Frontal cortex (tissue), 3 donors: ENCODE measurements at regions not wholly inside any gene's neighbourhood (a gene's known extent, or its start where the extent isn't known, plus 50 kb on each side); places are given as distances from the start of the nearest gene placed in this dataset.
"Not testable (repeated sequence)": the region's sequence is repeated elsewhere in the genome, so short reads cannot be mapped to it uniquely, and the experiment has no call there.

Source experiments
- DNase-seq, 2 donors: peaks; one replicate each; pipeline ENCODE4 v3.0.0; 2012; ENCODE audit warnings: low spot score in 2 of 2
- FAIRE-seq: peaks from 2 replicates; lab custom pipeline; 2012; peaks lifted over from hg19 to GRCh38; lab: Jason Lieb, UNC
- donor health status: control.
- donor health status: control.
- donor health status: control.

DNA sequence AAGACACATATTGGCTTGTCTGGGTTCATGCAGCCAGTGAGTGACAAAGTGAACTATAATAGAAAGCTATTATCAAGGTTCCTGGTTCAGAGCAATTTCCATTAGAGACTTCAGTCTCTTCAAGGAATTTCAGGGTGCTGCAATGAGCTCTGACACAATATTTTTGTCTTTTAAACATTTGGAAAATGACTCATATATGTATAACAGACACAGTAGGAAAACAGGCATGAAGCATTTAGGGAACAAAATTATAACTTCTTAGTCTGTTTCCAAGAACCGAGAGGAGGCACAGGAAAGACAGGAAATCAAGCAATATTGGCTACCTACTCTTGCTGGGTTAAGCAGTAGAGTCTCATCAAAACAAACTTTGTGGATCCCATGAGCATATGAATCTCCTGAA lies 170.4 kb downstream of the PTPRC start:
- no peak for DNase-seq
- no peak for FAIRE-seq

DNA sequence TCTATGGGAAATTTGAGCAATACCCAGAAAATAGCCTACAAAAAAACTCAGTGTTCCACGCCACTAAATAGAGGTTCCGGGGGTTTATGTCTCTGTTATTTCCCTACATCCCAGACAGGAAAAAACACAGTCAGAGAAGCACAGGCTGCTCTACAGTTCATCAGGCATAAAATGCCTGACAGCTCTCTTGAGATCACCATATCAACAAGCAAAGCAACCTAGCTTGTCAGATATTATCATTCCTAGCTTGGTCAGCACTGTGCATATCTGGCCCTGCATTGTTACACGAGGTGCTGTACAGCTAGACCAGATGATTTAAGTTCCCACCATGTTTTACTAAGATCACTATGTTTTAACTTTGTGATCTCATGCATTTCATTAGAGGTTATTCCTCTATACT lies 172.6 kb downstream of the PTPRC start:
- FAIRE-seq, result no peak
- DNase-seq, result no peak

DNA sequence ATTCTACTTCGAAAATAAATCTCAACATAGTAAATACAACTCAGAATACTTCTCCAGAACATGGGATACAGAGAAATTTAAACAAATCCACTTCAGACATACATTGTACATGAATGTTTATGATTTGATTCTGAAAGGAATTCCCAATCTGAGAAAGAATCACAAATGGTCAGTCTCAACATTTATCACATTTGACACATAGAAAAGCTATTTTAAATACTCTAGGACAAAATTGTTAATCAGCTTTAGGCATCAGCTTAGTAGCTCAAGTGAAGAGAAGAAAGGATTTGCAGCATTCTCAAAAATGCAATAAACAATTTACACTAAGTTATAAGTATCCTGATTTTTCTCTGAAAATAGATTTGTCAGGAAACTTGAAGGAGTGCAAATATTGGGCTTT lies 184.8 kb downstream of the PTPRC start:
- no peak for DNase-seq
- no peak for FAIRE-seq

DNA sequence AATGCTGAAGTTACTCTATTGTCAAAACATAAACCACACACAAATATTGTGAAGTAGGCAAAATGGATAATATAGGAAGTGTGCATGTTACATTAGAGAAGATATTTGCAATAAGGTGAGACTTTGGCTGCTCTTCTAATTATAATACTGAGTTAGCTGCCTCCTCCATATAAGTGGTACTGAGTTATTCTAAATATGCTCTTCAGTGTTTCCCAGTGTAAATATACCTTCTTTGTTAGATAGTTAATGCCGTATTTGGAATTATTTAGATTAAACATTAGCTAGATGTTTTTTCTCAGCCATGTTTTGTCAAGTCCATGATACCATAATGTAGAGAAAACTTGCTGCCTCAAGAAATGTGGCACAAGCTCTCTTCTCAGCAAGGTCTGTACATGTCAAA lies 186.4 kb downstream of the PTPRC start:
- no peak for FAIRE-seq
- no peak for DNase-seq

DNA sequence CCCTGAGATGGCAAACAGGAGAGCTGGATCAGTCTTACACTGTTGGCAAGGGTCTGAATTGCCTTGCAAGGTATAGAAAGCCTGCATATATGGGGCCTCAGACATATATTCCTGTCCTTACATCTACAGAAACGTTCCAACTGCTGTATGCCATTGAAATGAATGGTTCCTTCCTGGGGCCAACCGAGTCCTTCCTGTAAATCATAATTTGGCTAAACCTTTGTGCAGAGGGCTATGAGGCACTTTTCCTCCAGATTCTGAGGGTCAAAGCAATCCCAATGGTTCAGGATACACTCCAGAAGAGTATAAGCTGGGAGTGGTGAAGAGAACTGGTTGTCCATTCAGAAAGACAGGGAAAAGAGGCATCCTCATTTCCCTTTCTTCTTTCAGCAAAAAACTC lies 190.5 kb downstream of the PTPRC start:
- FAIRE-seq (no peak), DNase-seq (no peak)

DNA sequence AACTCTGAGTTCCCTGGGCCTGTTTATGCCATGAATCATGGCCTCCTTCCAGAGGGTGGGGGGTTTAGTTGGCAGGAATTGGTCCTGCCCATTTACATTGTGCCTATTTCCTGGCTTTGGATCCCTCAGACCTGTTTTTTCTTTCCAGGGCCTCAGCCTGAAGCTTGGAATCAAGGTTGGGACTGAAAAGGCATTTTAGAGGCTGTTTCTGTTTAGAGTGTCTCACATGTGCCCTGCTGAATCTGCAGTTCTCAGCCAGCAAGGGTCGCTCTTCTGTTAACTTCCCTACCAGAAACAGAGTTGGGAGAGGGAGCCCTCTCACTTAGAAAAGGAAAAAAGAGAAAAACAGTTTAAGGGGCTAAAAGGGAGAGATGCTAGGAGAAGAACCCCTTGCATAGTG lies 191.1 kb downstream of the PTPRC start:
- DNase-seq (no peak), FAIRE-seq (no peak)

DNA sequence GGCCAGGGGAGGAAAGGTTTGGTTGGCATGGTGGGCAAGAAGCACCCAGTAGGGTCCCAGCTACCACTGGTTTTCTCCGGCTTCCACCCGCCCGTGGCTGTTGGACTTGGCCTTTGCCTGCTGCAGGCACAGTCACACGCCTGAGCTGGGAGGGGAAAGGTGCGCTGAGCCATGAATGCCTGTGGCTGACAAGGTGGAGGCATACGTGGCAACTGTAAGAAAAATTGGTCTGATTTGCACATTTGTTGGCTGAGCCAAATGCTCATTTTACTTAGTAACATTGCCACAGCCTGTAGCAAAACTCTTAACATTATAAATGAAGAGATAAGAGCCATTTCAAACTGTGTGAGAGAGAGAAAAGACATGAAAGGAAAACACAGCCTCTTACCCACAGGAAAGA lies 191.6 kb downstream of the PTPRC start:
- DNase-seq (no peak), FAIRE-seq (no peak)

DNA sequence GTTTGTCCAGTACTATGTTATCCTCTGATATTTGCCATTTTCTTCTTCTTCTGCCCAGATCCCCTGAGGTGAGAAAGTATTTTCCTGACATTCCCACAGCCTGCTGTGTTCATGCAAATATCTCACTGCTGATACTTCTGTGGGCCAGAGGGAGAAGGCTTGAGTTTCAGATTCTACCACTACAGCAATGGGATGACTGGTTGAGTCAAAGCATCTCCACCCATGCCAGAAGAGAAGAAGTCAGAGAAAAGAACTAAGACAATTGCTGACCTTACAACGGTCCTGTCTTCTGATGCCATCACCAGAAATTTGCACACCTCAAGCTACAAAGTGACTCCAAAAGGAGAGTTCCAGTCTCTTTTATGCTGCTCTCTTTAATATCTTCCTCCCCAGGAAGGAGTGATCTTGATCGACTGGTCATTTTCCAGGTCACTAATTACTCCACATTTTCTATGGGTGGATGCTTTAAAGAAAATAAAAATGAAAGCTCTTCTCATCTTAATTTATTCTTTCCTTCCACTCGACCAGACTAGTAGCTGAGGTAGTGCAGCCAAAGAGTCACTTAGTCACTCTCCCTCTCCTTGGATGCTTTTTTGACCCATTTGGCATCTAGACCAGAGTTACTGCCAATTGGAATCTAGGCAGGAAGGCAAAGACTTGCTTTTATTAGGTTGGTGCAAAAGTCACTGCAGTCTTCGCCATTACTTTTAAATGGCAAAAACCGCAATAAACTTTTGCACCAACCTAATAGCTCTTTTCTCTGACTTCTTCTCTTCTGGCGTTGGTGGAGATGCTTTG lies 195.1 kb downstream of the PTPRC start:
- FAIRE-seq (no peak), DNase-seq (no peak)

DNA sequence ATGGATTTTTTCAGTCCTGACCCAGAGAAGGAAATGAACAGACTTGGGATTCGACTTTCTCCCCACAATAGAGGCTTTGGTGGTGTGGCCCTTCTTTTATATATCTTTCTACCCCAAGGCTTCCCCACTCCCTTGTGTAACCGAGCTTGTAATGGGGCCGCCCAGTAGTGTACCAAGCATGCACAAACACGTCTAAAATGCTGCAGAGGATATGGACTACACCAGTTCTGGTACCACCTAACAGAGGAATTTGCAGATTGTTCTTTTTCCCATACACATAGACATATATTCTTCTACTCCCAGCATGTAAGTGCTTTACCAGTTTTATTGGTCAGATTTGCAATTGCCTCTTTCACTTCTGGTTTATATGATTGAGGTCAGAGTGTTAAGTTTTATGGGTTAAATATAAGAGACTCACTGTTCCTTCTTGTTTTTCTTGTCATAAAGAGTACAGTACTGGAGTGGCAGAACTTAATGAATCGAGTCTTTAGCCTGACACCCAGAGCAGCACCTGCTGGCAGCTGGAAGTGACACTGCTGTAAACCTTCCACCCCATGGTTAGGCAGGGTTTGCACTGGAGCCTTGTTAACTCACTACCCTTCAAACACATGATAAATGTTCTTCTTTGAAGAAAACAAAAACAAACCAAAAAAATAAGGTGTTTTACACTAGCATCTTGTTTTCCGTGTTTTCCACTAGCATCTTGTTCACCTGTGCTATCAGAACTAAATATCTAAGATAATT lies 198.6 kb downstream of the PTPRC start:
- DNase-seq (no peak), FAIRE-seq (no peak)

DNA sequence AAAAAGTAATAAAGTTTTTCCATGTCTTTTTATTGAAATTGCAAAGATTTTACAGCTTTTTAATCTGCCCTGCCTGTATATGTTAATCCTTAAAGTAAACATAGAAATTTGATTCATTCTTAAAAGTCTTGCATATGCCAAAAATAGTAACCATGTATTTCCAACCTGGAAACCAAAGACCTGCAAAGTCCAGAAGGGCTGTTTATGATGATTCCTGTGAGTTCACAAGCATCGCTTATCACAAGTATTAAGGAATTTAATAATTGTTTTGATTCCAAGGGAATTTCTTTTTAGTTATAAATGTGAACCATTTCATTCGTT lies 199.1 kb downstream of the PTPRC start:
- FAIRE-seq, result no peak

DNA sequence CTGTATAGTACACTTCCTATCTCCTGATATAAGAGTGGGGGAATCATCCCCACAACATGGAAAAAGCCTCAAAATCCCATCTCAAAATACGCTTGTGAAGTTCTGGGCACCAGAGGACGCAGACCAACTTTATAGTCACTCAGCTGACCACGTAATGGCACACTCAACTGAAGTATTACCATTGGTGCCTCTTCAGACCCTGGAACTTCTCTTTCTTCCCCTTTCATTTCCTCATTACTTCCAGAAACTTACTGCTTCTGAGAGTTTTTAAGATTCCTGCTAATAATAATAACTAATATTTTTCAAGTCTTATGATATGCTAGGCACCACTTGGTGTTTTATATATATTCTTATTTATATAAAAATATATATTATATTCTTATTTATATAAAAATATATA lies 202.6 kb downstream of the PTPRC start:
- DNase-seq (no peak), FAIRE-seq (no peak)

More for the DNA sequence above, 199.1 kb downstream of the PTPRC start:
- DNase-seq, result no peak

DNA sequence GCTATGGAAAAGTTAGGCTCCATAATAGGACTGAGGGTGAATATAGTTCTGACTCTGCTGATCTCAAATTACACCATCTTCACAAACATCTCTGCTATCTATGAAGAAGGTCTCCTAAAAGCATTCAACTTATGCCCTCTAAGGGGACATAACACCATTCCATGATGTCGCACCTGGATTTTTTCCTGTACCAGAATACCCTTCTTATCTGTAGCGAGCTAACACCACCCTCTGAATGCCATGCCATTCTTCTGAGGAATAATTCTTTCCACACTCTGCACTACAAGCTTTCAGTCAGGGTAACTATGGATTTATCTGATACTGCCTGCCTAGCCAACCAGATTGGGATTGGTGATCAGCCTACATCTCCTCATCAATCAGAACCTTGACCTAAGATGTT lies 203.8 kb downstream of the PTPRC start:
- DNase-seq (no peak), FAIRE-seq (no peak)

DNA sequence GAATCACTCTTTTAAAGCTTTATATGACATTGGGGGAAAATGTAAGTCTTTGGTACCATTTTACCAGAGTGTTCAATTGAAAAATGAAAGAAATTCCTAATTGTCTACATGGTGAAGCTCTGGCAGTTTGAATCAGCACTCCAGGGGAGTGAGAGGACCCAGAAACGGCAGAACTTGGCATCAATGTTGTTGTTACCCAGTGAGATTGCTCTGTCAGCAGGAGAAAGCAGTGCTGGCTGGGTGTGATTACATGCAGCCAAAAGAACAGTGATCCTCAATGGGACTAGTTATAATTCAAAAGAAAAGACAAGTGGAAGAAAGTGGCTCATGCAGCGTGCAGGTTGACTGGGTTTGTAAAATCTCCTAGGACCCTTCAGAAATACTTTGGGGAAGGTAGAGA lies 206.4 kb downstream of the PTPRC start:
- no peak for DNase-seq
- no peak for FAIRE-seq

DNA sequence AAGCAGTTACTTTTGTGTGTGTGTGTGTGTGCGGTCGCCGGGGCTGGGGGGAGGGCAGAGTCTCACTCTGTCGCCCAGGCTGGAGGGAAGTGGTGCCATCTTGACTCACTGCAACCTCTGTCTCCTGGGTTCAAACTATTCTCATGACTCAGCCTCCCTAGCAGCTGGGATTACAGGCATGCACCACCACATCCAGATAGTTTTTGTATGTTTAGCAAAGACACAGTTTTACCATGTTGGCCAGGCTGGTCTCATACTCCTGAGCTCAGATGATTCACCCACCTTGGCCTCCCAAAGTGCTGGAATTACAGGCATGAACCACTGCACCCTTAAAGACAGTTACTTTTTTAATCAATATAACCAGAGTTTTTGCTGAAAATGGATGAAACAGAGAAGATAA lies 207.0 kb downstream of the PTPRC start:
- DNase-seq, result no peak
- no peak for FAIRE-seq

DNA sequence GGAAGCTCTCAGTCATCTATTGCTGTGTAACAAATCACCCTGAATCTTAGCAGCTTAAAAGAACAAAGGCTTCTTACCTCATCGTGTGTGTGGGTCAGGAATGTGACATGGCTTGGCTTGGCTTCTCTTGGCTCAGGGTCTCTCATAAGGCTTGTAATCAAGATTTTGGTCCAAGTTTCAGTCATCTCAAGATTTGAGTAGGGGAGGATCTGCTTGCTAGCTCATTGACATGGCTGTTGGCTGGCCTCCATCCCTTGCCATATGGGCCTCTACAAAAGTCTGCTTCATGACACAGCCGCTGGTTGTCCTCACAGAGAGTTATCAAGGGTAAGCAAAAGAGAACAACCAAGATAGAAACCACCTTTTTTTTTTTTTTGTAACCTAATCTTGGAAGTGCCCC lies 207.7 kb downstream of the PTPRC start:
- DNase-seq (no peak), FAIRE-seq (no peak)

DNA sequence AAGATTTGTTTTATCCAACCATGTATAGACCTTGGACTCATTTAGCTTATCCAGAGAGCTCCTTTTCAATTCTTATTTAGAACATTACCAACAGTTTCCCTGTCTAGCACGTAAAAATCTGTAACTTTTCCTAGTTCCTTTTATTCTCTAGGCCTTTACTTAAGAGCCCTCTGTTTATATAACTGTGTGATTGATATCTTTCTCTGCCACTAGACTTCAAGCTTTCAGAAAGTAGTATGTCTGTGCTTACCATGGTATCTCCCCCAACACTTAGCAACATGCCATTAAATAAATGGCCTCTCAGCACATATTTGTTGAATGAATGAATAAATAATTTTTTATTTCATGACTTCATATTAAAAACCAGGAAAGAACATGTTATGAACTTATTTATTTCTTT lies 209.4 kb downstream of the PTPRC start:
- DNase-seq (no peak), FAIRE-seq (no peak)

DNA sequence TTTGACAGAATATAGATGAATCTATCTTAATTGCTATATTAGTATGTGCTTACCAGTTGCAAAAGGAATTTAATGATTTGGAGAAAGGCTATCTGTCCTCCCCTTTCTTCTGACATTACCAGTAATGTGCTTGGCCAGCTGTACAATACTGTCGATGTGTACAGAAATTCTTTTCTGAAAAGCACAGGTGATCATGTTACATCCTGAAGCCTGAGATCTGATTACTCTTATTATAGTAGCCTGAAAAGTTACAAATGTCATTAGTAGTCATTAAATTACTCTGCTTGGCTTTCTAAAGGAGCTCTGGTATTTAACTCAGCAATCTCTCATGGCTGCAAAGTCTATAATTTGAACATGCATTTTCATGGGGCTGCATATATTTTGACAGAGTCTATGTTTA lies 209.8 kb downstream of the PTPRC start:
- FAIRE-seq (no peak), DNase-seq (no peak)

DNA sequence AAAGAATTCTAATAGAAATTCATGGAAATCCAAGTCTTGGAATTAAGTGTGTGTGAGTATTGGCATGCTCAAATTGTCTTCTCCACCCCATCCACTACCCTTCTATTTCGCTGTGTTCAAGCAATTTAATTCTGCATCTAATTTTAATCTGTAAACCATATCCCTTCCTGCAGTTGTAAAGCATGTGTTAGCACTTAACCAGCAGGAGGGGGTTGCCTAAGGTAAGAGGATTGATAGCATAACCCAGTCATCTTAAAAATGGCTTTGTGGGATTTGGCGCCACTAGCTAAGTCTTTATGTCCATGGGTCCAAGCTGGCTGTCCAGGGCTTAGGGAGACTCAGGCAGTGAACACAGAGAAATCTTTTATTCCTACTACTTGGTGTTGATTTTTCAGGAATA lies 210.3 kb downstream of the PTPRC start:
- no peak for DNase-seq
- FAIRE-seq, result no peak

DNA sequence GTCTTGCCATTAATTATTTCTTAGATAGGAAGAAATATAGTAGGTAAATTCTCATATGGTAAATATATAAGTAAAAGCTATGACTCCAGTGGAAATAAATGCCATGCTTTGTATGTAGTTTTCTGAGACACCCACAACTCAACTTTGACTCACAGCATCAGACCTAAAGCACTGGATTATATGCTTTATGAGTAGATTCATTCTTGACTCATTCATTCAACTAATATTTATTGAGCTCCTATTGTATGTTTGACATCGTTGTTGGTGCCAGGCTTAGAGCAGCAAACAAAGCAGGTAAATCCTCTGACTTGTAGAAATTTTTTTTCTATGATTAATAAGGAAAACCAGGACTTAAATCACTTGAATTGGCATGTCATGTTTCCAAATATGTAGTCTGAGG lies 211.4 kb downstream of the PTPRC start:
- FAIRE-seq, result no peak

DNA sequence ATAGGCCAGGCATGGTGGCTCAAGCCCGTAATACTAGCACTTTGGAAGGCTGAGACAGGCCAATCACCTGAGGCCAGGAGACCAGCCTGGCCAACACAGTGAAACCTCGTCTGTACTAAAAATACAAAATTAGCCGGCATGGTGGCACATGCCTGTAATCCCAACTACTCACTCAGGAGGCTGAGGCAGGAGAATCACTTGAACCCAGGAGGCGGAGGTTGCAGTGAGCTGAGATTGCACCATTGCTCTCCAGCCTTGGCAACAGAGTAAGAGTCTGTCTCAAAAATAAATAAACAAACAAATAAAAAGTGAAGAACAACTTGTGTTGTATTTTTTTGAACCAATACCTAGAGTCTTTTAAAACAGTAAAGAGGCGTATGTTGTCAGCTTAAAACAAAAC lies 212.1 kb downstream of the PTPRC start:
- DNase-seq, FAIRE-seq: not testable (repeated sequence)

More for the DNA sequence above, 211.4 kb downstream of the PTPRC start:
- DNase-seq, result no peak

DNA sequence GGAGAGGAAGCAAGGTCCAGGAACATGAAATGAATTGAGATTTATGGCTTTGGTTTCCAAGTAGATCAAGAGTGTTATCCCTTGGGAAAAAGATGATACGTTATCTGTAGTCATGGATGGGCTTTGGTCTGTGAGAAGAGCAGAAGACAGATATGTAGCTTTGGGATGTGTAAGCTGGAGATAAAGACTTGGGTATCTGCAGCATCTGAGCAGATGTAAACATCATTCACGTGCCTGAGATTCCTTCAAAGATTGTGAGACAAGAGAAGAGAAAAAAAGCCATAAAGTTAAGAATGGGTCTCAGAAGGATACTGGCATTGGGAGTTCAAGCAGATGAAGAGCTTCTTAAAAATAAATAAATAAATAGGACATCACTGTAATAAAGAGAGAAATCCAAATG lies 217.8 kb downstream of the PTPRC start:
- no peak for FAIRE-seq
- DNase-seq, result no peak

DNA sequence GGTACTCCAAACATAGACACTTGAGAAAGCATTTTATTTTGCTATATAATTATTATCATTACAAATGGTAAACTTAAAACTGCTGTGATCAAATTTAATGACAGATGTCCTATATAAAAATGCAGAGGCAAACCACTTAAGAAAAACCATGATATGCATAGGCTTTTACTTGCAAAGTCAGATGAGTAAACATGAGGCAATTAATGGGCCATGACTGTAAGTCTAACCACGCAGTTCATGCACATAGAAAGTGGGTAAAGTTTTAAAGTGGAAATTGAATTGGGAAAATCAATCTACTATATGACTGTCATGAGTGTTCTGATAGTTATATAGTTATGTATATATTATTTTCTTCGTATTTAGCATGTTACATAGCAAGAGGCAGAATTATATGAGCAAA lies 219.2 kb downstream of the PTPRC start:
- FAIRE-seq (no peak), DNase-seq (no peak)
